Retinal pigment epithelial cell (primary cell): ENCODE measurements at regions not wholly inside any gene's neighbourhood (a gene's known extent, or its start where the extent isn't known, plus 50 kb on each side); places are given as distances from the start of the nearest gene placed in this dataset.

Source experiments
- DNase-seq: peaks from one replicate; pipeline ENCODE4 v3.0.0-alpha.2; 2010; ENCODE audit warnings: low read depth
- H3K4me3 ChIP-seq: 2 replicates; pipeline ENCODE4 v1.5.1; 2011; ENCODE audit warnings: mild to moderate bottlenecking, low read length, control low read depth, moderate library complexity
- TF ChIP-seq, protein P1 (sequence below): conservative IDR thresholded peaks from 2 replicates; pipeline ENCODE4 v1.5.1; 2011; ENCODE audit warnings: low read depth, low read length, control low read depth, inconsistent platforms

DNA sequence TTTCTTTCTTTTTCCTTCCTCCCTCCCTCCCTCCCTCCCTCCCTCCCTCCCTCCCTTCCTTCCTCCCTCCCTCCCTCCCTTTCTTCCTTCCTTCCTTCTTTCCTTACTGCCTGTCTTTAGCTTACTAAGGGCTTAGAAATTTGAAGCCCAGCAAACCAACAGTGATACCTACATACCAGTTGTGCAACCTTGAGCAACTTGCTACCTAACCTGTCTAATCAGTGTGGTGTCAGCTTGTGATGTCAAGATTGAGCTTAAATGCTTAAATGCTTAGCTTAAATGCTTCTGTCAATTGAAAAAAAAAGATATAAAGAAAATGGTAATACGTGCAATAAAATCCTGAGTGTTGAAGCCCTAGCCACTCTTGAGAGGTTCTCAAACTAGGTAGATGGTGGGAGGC lies 728.6 kb downstream of the TRIML1 start:
- TF ChIP-seq, protein P1, sequence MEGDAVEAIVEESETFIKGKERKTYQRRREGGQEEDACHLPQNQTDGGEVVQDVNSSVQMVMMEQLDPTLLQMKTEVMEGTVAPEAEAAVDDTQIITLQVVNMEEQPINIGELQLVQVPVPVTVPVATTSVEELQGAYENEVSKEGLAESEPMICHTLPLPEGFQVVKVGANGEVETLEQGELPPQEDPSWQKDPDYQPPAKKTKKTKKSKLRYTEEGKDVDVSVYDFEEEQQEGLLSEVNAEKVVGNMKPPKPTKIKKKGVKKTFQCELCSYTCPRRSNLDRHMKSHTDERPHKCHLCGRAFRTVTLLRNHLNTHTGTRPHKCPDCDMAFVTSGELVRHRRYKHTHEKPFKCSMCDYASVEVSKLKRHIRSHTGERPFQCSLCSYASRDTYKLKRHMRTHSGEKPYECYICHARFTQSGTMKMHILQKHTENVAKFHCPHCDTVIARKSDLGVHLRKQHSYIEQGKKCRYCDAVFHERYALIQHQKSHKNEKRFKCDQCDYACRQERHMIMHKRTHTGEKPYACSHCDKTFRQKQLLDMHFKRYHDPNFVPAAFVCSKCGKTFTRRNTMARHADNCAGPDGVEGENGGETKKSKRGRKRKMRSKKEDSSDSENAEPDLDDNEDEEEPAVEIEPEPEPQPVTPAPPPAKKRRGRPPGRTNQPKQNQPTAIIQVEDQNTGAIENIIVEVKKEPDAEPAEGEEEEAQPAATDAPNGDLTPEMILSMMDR, result no peak

DNA sequence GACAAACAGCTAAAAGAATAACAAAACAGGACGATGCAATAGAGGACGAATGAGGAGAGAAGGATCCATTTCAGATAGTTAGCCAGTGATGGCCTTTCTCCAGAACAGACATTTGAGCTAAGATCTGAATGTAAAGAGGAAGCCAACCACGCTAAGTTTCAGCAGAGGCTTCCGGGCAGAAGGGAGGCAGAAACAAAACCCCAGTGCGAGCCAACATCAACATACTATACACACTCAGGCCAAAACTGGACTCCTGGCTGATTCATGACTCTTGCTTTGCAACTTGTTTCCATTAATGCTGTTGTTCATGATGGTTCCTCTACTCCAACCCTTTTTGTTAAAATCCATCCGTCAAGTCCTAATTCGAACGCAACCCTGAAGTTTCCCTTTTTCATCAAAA lies 730.3 kb downstream of the TRIML1 start:
- no peak for DNase-seq
- no peak overlapping the region for H3K4me3 ChIP-seq
- TF ChIP-seq, protein P1, result no peak

More for the DNA sequence above, 728.6 kb downstream of the TRIML1 start:
- DNase-seq, result no peak
- no peak overlapping the region for H3K4me3 ChIP-seq

DNA sequence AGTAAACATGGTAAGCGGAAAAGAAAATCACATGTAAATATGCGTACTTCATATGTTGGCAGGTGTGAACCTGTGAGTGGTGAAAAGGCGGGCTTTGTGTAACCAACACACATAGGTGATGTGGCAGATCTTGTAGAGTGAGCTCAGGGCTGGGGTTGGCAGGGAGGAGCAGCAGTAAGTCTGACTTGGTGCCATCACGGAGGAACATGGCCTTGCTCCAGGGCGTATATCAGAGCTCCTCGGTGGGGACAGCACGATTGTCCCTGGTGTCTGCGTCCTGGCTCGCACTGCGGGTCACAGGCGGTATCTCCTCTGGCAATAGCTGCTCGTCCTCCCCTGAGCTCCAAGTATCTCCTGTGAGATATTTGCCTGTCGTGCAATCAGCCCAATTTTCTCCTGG lies 733.6 kb downstream of the TRIML1 start:
- no peak overlapping the region for H3K4me3 ChIP-seq
- TF ChIP-seq, protein P1, result no peak
- DNase-seq, result no peak

DNA sequence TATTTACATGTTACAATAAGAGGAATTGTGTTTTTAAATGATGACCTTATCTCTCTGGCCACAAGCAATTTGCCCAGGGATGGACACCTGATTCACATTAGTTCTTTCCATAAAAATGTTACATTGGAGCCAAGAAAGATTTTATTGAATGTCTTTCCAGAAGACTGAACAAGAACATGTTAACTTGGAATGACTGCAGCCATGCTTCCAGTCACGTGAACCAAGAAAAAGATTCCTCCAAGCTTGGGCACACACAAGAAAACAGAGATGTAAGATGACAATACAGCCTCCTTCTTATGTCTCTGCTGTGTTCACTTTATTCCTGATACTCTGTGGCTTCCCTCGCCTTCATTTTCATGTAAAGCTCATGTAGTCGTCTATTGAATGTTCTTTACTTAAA lies 737.6 kb downstream of the TRIML1 start:
- no peak overlapping the region for H3K4me3 ChIP-seq
- DNase-seq, result no peak
- TF ChIP-seq, protein P1, result no peak

DNA sequence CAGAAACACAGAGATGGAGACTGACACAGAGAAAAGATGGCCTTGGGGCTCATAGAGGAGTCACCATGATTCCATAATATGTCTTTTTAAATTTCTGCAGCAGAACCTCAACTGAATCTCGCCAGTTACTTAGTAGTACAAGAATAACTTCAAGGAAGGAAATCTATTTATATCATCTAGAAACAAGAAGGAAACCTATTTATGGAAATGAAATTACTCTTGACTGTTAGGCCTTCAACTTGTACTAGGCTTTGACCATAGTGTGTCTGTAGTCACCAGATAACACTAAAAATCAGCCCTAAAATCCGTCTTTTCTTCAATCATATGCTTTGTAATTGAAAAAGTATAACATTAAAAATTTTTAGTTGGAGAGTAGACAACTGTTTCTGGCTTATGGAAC lies 740.4 kb downstream of the TRIML1 start:
- TF ChIP-seq, protein P1, result no peak
- no peak overlapping the region for H3K4me3 ChIP-seq
- no peak for DNase-seq

DNA sequence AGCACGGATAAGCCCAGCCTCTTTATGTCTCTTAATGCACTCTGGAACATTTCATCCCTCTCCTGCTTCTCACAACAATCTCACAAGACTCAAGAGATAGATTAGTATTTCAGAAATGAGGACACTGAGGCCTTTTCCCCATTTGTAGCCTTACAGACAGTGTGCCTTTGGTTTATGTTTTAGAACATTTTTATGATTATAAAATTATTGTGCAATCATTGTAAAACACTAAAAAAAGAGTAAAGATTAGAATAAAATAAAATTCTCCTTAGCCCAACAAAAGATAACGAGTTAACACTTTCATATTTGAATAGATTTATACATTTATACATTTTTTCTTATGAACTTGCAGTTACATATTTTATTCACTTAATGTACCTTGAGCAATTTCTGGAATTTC lies 748.7 kb downstream of the TRIML1 start:
- TF ChIP-seq, protein P1, result no peak
- DNase-seq, result no peak

DNA sequence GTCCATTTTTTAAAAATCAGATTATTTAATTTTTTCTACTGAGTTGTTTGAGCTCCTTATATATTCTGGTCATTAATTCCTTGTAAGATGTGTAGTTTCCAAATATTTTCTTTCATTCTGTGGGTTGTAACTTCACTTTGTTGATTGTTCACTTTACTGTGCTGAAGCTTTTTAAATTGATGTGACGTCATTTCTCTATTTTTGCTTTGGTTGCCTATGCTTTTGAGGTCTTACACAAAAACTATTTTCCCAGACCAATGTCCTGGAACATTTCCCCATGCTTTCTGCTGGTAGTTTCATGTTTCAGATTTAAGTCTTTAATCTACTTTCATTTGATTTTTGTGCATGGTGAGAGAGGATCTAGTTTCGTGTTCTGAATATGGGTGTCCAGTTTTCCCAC lies 753.6 kb downstream of the TRIML1 start:
- DNase-seq, result no peak
- no peak overlapping the region for H3K4me3 ChIP-seq
- TF ChIP-seq, protein P1, result no peak

More for the DNA sequence above, 748.7 kb downstream of the TRIML1 start:
- no peak overlapping the region for H3K4me3 ChIP-seq
